ENCODE measurements at regions not wholly inside any gene's neighbourhood (a gene's known extent, or its start where the extent isn't known, plus 50 kb on each side); places are given as distances from the start of the nearest gene placed in this dataset.

DNA sequence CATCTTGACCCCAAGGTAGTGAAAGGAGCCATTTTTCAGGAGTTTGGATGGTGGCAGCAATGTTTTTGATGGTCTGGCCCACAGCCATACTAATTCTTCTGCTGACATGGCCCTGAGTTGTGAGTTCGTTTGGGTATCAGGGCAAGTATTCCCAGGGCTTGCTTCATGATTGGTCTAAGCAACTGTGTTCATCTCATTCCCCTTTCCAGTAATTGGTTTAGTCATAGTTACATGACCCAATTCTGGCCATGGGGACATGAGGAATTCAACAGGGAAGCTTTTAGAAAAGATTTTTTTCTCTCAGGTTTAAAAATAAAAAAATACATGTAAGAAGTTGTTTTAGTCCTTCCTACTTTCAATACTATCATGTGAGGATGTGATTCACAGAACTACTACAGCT, 150.5 kb upstream of the NPHP3 start:
- Histone ChIP-seq H3K4me1 (no peaks in the 10 kb centered on the region), H3K27ac (no peak overlapping the region), H3K4me3 (no peak overlapping the region), H3K9me3 (no peaks in the 10 kb centered on the region), H3K36me3 (no peaks in the 10 kb centered on the region), H3K27me3 (no peaks in the 10 kb centered on the region)
- TF ChIP-seq POLR2A (IDR thresholded peaks at IDR 0.05): no peak
- TF ChIP-seq, protein P1, sequence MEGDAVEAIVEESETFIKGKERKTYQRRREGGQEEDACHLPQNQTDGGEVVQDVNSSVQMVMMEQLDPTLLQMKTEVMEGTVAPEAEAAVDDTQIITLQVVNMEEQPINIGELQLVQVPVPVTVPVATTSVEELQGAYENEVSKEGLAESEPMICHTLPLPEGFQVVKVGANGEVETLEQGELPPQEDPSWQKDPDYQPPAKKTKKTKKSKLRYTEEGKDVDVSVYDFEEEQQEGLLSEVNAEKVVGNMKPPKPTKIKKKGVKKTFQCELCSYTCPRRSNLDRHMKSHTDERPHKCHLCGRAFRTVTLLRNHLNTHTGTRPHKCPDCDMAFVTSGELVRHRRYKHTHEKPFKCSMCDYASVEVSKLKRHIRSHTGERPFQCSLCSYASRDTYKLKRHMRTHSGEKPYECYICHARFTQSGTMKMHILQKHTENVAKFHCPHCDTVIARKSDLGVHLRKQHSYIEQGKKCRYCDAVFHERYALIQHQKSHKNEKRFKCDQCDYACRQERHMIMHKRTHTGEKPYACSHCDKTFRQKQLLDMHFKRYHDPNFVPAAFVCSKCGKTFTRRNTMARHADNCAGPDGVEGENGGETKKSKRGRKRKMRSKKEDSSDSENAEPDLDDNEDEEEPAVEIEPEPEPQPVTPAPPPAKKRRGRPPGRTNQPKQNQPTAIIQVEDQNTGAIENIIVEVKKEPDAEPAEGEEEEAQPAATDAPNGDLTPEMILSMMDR (IDR thresholded peaks at IDR 0.05): no peak
- TF ChIP-seq POLR2AphosphoS5 (IDR thresholded peaks at IDR 0.05): no peak
- TF ChIP-seq EP300 (IDR thresholded peaks at IDR 0.05): no peak
- ATAC-seq (ENCODE audit: low FRiP score in 2 of 2): no peak
- 43 to 78% methylated on average over 1 of the region's 1 CpG for WGBS, 2 donors
- DNase-seq: no peak

DNA sequence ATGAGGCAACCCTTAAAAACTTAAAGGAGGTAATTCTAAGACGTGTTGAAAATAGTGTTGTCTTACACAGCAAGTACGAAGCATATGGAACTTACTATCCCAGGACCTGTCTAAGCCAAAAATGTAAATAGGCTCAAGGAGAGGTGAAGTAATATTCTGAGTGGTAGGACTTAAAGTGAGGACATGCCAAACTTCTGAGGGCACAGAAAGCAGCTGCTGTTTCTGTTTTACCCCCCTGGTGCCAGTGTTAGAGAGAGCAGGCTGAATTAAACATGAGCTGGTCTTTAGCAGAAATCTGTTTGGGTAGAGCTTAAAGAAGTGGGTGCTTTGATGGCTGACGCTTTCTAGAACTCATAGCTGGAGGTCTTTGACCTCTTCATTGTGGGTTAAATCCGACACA, 149.7 kb upstream of the NPHP3 start:
- H3K36me3 ChIP-seq: no peaks in the 10 kb centered on the region
- H3K27ac ChIP-seq: no peak overlapping the region
- DNase-seq (no peak), ATAC-seq (ENCODE audit: low FRiP score in 2 of 2) (no peak)
- no peaks in the 10 kb centered on the region for H3K9me3 ChIP-seq
- H3K4me3 ChIP-seq: no peak overlapping the region
- H3K4me1 ChIP-seq: no peaks in the 10 kb centered on the region
- 74 to 79% methylated on average over 4 of the region's 4 CpGs for WGBS, 2 donors
- no peak for TF ChIP-seq EP300 (IDR thresholded peaks at IDR 0.05)
- TF ChIP-seq, protein P1 (IDR thresholded peaks at IDR 0.05): no peak
- H3K27me3 ChIP-seq: no peaks in the 10 kb centered on the region

DNA sequence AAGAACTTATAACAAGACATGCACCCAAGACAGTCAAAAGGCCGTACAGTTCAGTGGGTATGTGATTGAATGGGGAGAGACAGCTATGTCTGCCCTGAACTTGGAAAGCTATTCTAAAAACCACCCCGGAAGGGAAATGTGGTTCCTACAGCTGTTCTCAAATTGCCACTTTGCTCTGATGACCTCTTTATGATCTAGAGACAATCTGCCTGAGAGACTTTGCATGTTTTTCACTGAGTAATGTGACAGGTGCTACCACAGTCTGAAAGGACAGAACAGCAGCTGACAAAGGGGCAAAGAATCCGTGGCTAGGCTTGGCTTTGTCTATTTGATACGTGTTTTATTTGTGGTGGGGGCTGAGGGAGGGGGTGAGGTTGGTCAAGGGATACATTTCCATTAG, 148.3 kb upstream of the NPHP3 start:
- TF ChIP-seq EP300 (IDR thresholded peaks at IDR 0.05) (no peak), POLR2AphosphoS5 (IDR thresholded peaks at IDR 0.05) (no peak), POLR2A (IDR thresholded peaks at IDR 0.05) (no peak)
- TF ChIP-seq, protein P1 (IDR thresholded peaks at IDR 0.05): no peak
- ATAC-seq (ENCODE audit: low FRiP score in 2 of 2): no peak
- no peaks in the 10 kb centered on the region for H3K27me3 ChIP-seq
- no peak for DNase-seq
- H3K27ac ChIP-seq: no peak overlapping the region
- H3K4me3 ChIP-seq: no peak overlapping the region
- no peaks in the 10 kb centered on the region for H3K36me3 ChIP-seq
- 78 to 81% methylated on average over 4 of the region's 4 CpGs for WGBS, 2 donors
- H3K4me1 ChIP-seq: no peaks in the 10 kb centered on the region
- no peaks in the 10 kb centered on the region for H3K9me3 ChIP-seq

DNA sequence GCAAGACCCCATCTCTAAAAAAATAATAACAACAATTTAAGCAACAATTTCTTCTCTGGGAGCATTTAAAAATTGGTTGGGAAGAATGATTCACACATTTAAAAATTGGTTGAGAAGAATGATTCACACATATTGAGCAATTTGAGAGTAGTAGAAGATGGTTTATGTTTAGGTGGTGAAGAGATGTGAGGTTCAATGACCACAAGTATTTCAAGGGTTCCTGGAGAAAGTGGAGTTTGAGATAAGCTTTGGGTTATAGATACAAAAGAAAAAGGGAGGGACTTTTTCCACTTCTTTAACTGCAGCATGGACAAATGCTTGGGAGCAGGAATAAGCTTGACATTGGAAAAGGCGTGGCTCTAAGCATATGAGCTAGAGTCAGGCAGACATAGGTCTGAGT, 145.7 kb upstream of the NPHP3 start:
- H3K4me1 ChIP-seq: no peaks in the 10 kb centered on the region
- no peak overlapping the region for H3K4me3 ChIP-seq
- TF ChIP-seq POLR2A (IDR thresholded peaks at IDR 0.05) (no peak), POLR2AphosphoS5 (IDR thresholded peaks at IDR 0.05) (no peak), EP300 (IDR thresholded peaks at IDR 0.05) (no peak)
- TF ChIP-seq, protein P1 (IDR thresholded peaks at IDR 0.05): no peak
- H3K27me3 ChIP-seq: no peaks in the 10 kb centered on the region
- 81 to 94% methylated on average over 1 of the region's 1 CpG for WGBS, 2 donors
- ATAC-seq (ENCODE audit: low FRiP score in 2 of 2) (peak in 1 of 2 donors; percentile 69), DNase-seq (no peak)
- H3K9me3 ChIP-seq: no peaks in the 10 kb centered on the region
- H3K36me3 ChIP-seq: no peaks in the 10 kb centered on the region
- no peak overlapping the region for H3K27ac ChIP-seq

DNA sequence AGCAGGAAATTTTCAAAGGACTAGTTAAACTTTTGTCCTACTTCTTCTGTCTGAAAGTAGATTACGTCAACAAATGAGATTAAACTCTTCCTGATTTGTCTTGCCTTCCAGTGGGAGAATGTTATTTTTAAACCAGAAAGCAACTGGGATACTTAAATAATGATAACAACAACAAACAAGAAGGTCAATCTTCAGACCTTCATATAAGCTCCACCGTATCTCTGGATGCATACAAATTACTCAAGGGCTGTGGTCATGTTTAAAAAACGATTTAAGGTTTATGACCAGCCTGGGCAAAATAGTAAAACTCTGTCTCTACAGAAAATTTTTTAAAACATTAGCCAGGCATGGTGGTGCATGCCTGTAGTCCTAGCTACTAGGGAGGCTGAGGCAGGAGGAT, 145.3 kb upstream of the NPHP3 start:
- Histone ChIP-seq H3K36me3 (no peaks in the 10 kb centered on the region), H3K27ac (no peak overlapping the region), H3K9me3 (no peaks in the 10 kb centered on the region), H3K27me3 (no peaks in the 10 kb centered on the region), H3K4me3 (no peak overlapping the region), H3K4me1 (no peaks in the 10 kb centered on the region)
- TF ChIP-seq, protein P1 (IDR thresholded peaks at IDR 0.05): no peak
- TF ChIP-seq EP300 (IDR thresholded peaks at IDR 0.05) (no peak), POLR2AphosphoS5 (IDR thresholded peaks at IDR 0.05) (no peak), POLR2A (IDR thresholded peaks at IDR 0.05) (no peak)
- ATAC-seq (ENCODE audit: low FRiP score in 2 of 2): no peak
- 54 to 66% methylated on average over 3 of the region's 3 CpGs for WGBS, 2 donors
- DNase-seq: no peak
